IMR-90 (cell line): ENCODE measurements at regions not wholly inside any gene's neighbourhood (a gene's known extent, or its start where the extent isn't known, plus 50 kb on each side); places are given as distances from the start of the nearest gene placed in this dataset.

Experiments
- ATAC-seq: fragments of 200-7000 bp; cut with Tn5 transposase; 2 replicates; pipeline ENCODE4 v1.9.1; 2020; ENCODE audit warnings: low read depth, mild to moderate bottlenecking, moderate library complexity
- BruUV-seq: library from RNA; stranded (reverse); fragments of 400-500 nt; replicated peaks from 2 replicates; lab custom pipeline; 2021; lab: Mats Ljungman, UMichigan
- CTCF ChIA-PET: fragments of 300-600 bp; formaldehyde crosslinking; extraction: SDS; loops from one replicate; lab custom pipeline; 2021; ENCODE audit warnings: antibody characterized with exemption; lab: Yijun Ruan, JAX
- POLR2A ChIA-PET: fragments of 300-600 bp; sonication (Branson Sonifier 250); formaldehyde crosslinking; loops from one replicate; lab custom pipeline; 2022; ENCODE audit warnings: antibody characterized with exemption; ENCODE audit not compliant: unreplicated experiment; lab: Charles Lee
- DNase-seq: peaks from one replicate; pipeline ENCODE4 v3.0.0; 2013
- H2AFZ ChIP-seq: replicated peaks from 2 replicates; pipeline ENCODE3; 2013; ENCODE audit warnings: low read length, mild to moderate bottlenecking; ENCODE audit not compliant: poor library complexity
- H2AK5ac ChIP-seq: 2 replicates; pipeline ENCODE4 v1.6.1; 2013; ENCODE audit warnings: low read depth, low read length, inconsistent platforms
- H2AK9ac ChIP-seq: replicated peaks from 2 replicates; pipeline ENCODE3; 2013; ENCODE audit warnings: mild to moderate bottlenecking, low read depth, low read length, moderate library complexity; ENCODE audit not compliant: poor library complexity
- H2BK120ac ChIP-seq: 2 replicates; pipeline ENCODE4 v1.6.1; 2013; ENCODE audit warnings: low read depth, low read length, inconsistent platforms
- H2BK15ac ChIP-seq: 3 replicates; pipeline ENCODE4 v1.6.1; 2013; ENCODE audit warnings: low read depth, low read length, inconsistent platforms
- H2BK20ac ChIP-seq: 2 replicates; pipeline ENCODE4 v1.6.1; 2013; ENCODE audit warnings: low read depth, mild to moderate bottlenecking, inconsistent platforms, low read length, moderate library complexity
- H2BK5ac ChIP-seq: 2 replicates; pipeline ENCODE4 v1.6.1; 2013; ENCODE audit warnings: mild to moderate bottlenecking, low read depth, low read length, inconsistent platforms; ENCODE audit not compliant: poor library complexity, severe bottlenecking
- H3K14ac ChIP-seq: replicated peaks from 2 replicates; pipeline ENCODE4 v1.6.1; 2013; ENCODE audit warnings: low read depth, low read length, inconsistent platforms
- H3K18ac ChIP-seq: 2 replicates; pipeline ENCODE4 v1.6.1; 2013; ENCODE audit warnings: low read depth, low read length, control low read depth
- H3K23ac ChIP-seq: 2 replicates; pipeline ENCODE4 v1.6.1; 2013; ENCODE audit warnings: low read depth, low read length, inconsistent platforms
- H3K27ac ChIP-seq: 2 replicates; pipeline ENCODE4 v1.5.1; 2013; ENCODE audit warnings: mild to moderate bottlenecking, control low read depth, low read length; ENCODE audit not compliant: insufficient read depth
- H3K27me3 ChIP-seq: 2 replicates; pipeline ENCODE4 v1.6.1; 2013; ENCODE audit warnings: low read length; ENCODE audit not compliant: control insufficient read depth, insufficient read depth
- H3K36me3 ChIP-seq: 2 replicates; pipeline ENCODE4 v1.6.1; 2013; ENCODE audit warnings: low read length, mixed read lengths; ENCODE audit not compliant: control insufficient read depth, insufficient read depth
- H3K4ac ChIP-seq: 2 replicates; pipeline ENCODE4 v1.6.1; 2013; ENCODE audit warnings: low read depth, low read length, inconsistent platforms
- H3K4me1 ChIP-seq: 2 replicates; pipeline ENCODE4 v1.6.1; 2013; ENCODE audit warnings: low read length, mixed read lengths; ENCODE audit not compliant: control insufficient read depth, insufficient read depth
- H3K4me2 ChIP-seq: 2 replicates; pipeline ENCODE4 v1.6.1; 2013; ENCODE audit warnings: low read depth, mild to moderate bottlenecking, control low read depth, low read length, moderate library complexity
- H3K4me3 ChIP-seq: 2 replicates; pipeline ENCODE4 v1.5.1; 2013; ENCODE audit warnings: low read depth, mild to moderate bottlenecking, control low read depth, low read length, moderate library complexity; ENCODE audit not compliant: insufficient read depth
- H3K56ac ChIP-seq: 2 replicates; pipeline ENCODE4 v1.6.1; 2013; ENCODE audit warnings: low read length, inconsistent platforms; ENCODE audit not compliant: insufficient read depth; ENCODE audit errors: extremely low read depth
- H3K79me1 ChIP-seq, 2 experiments: 2 replicates each; pipeline ENCODE4 v1.6.1; 2013; ENCODE audit warnings: low read length in 2 of 2, inconsistent platforms in 1 of 2, low read depth in 1 of 2
- H3K9ac ChIP-seq: 2 replicates; pipeline ENCODE4 v1.6.1; 2013; ENCODE audit warnings: low read depth, low read length, control low read depth
- H3K9me1 ChIP-seq: 2 replicates; pipeline ENCODE4 v1.6.1; 2013; ENCODE audit warnings: low read length, inconsistent platforms; ENCODE audit not compliant: insufficient read depth
- H3K9me3 ChIP-seq: 2 replicates; pipeline ENCODE4 v1.6.1; 2013; ENCODE audit warnings: low read length; ENCODE audit not compliant: control insufficient read depth, insufficient read depth
- H4K20me1 ChIP-seq: 2 replicates; pipeline ENCODE4 v1.6.1; 2013; ENCODE audit warnings: low read length, inconsistent platforms; ENCODE audit not compliant: insufficient read depth
- H4K5ac ChIP-seq: 2 replicates; pipeline ENCODE4 v1.6.1; 2013; ENCODE audit warnings: mild to moderate bottlenecking, low read depth, low read length, control low read depth
- H4K8ac ChIP-seq, 2 experiments: 2 replicates each; pipeline ENCODE4 v1.6.1; 2013; ENCODE audit warnings: low read depth in 2 of 2, low read length in 2 of 2, control low read depth in 1 of 2, inconsistent platforms in 1 of 2
- H4K91ac ChIP-seq: 2 replicates; pipeline ENCODE4 v1.6.1; 2013; ENCODE audit warnings: low read depth, low read length, inconsistent platforms; ENCODE audit not compliant: insufficient read depth
- CTCF ChIP-seq: conservative IDR thresholded peaks from 2 replicates; pipeline ENCODE4 v1.5.1; 2012; ENCODE audit warnings: mild to moderate bottlenecking, low read depth, low read length, improper control_type of control experiment
- FOS ChIP-seq: fragments of 150-350 bp; IDR thresholded peaks from 2 replicates; pipeline ENCODE4 v1.6.1; 2016; ENCODE audit warnings: low read depth, low read length
- NFE2L2 ChIP-seq: fragments of 150-350 bp; IDR thresholded peaks from 2 replicates; pipeline ENCODE4 v1.6.1; 2016; ENCODE audit warnings: low read depth, mild to moderate bottlenecking, low read length
- POLR2A ChIP-seq: IDR thresholded peaks from 2 replicates; pipeline ENCODE4 v1.6.1; 2012; ENCODE audit warnings: mild to moderate bottlenecking, low read depth, low read length
- RAD21 ChIP-seq: IDR thresholded peaks from 2 replicates; pipeline ENCODE4 v1.6.1; 2012; ENCODE audit warnings: low read length, improper control_type of control experiment
- USF2 ChIP-seq: fragments of 150-350 bp; IDR thresholded peaks from 2 replicates; pipeline ENCODE4 v1.6.1; 2017; ENCODE audit warnings: mild to moderate bottlenecking, antibody characterized with exemption, low read length, low read depth
- WGBS, 2 experiments: methylation state at CpG; one replicate each; pipeline versions ENCODE4 v1.1.5 to v1.1.7; 2013; ENCODE audit warnings: missing lambda C conversion rate in 2 of 2; ENCODE audit not compliant: insufficient read length in 1 of 2; ENCODE audit errors: extremely low coverage in 2 of 2; 5-methylcytosine and 5-hydroxymethylcytosine counted together
- dilution Hi-C: fragments of 300-500 bp; cut with HindIII; formaldehyde crosslinking; loops from one replicate; pipeline ENCODE4 v1.14.3; 2018; ENCODE audit warnings: low sequenced_read_pairs; ENCODE audit not compliant: unreplicated experiment
- in situ Hi-C: fragments of 300-500 bp; cut with MboI; formaldehyde crosslinking; loops from 3 replicates; pipeline ENCODE4 v1.14.3; 2019; ENCODE audit warnings: low sequenced_read_pairs, inconsistent platforms, mixed read lengths
- intact Hi-C: fragments of 100-400 bp; cut with micrococcal nuclease; formaldehyde crosslinking; loops from 2 replicates; pipeline ENCODE4 v1.10.0; 2022

- H2AK5ac ChIP-seq, result no peak overlapping the region
- H3K4me2 ChIP-seq, result no peak overlapping the region
- H2BK20ac ChIP-seq, result no peak overlapping the region
- H4K91ac ChIP-seq, result no peak overlapping the region
- no peaks in the 10 kb centered on the region for H3K4me1 ChIP-seq
- no peaks in the 10 kb centered on the region for H3K9me1 ChIP-seq
- no peaks in the 10 kb centered on the region for H3K79me1 ChIP-seq
- no peaks in the 10 kb centered on the region for H4K20me1 ChIP-seq
- no TSS peak for BruUV-seq
- no peak overlapping the region for H2BK5ac ChIP-seq
- no peaks in the 10 kb centered on the region for H3K36me3 ChIP-seq
- no peak for ATAC-seq
- H3K27me3 ChIP-seq, result peaks cover 3% of the 10 kb centered on the region; the same call in 1 of the 2 replicates
- H2AK9ac ChIP-seq, result no peak overlapping the region
- in situ Hi-C loops (no loop called here), dilution Hi-C loops (no loop called here), intact Hi-C loops (no loop called here)
- DNase-seq, result no peak
- no peaks in the 10 kb centered on the region for H3K9me3 ChIP-seq
- no peak overlapping the region for H2AFZ ChIP-seq
- ChIA-PET CTCF (no interaction called here), POLR2A (no interaction called here)
- H3K56ac ChIP-seq, result no peak overlapping the region
- H4K5ac ChIP-seq, result no peak overlapping the region
- WGBS, 2 experiments, result 90% methylated on average over 2 of the region's 4 CpGs; no CpG with 5 or more reads in 1 of the 2 experiments
- H3K23ac ChIP-seq, result no peak overlapping the region
- H3K27ac ChIP-seq, result no peak overlapping the region
- no peak overlapping the region for H4K8ac ChIP-seq
- no peak overlapping the region for H3K14ac ChIP-seq
- no peak overlapping the region for H2BK15ac ChIP-seq
- H3K4me3 ChIP-seq, result no peak overlapping the region
- H3K18ac ChIP-seq, result no peak overlapping the region
- TF ChIP-seq FOS (no peak), USF2 (peak; percentile 21; the same call in 1 of the 2 replicates), RAD21 (no peak), POLR2A (no peak), NFE2L2 (no peak), CTCF (no peak)
- H3K9ac ChIP-seq, result no peak overlapping the region
- H2BK120ac ChIP-seq, result no peak overlapping the region
- H3K4ac ChIP-seq, result no peak overlapping the region
These were observed 171.9 kb downstream of the BUD13 start for GRCh38 chr11:116600930-116601329.
